Fibroblast of pulmonary artery (primary cell): ENCODE measurements at regions not wholly inside any gene's neighbourhood (a gene's known extent, or its start where the extent isn't known, plus 50 kb on each side); places are given as distances from the start of the nearest gene placed in this dataset.
"Not testable (repeated sequence)": the region's sequence is repeated elsewhere in the genome, so short reads cannot be mapped to it uniquely, and the experiment has no call there.

Source experiments
- DNase-seq: peaks from one replicate; pipeline ENCODE4 v3.0.0-alpha.2; 2010; ENCODE audit warnings: low read depth
- H3K4me3 ChIP-seq: replicated peaks from 2 replicates; pipeline ENCODE4 v1.5.1; 2011; ENCODE audit warnings: low read depth, mild to moderate bottlenecking, control low read depth, low read length, moderate library complexity
- CTCF ChIP-seq: IDR thresholded peaks from 2 replicates; pipeline ENCODE4 v1.5.1; 2011; ENCODE audit warnings: mild to moderate bottlenecking, control low read depth, low read length, inconsistent platforms; ENCODE audit errors: missing control alignments

GRCh38 chr7:123270570-123270969 is 70.8 kb upstream of the SLC13A1 start:
- no peak for TF ChIP-seq CTCF
- no peak for DNase-seq
- no peak overlapping the region for H3K4me3 ChIP-seq

- H3K4me3 ChIP-seq = no peak overlapping the region
- TF ChIP-seq CTCF = no peak
- no peak for DNase-seq
These were observed 66.1 kb upstream of the SLC13A1 start for GRCh38 chr7:123265853-123266252.

GRCh38 chr7:123264820-123265219 is 65.1 kb upstream of the SLC13A1 start:
- not testable (repeated sequence) for H3K4me3 ChIP-seq

GRCh38 chr7:123260428-123260960 is 60.7 kb upstream of the SLC13A1 start:
- TF ChIP-seq CTCF = no peak

More at GRCh38 chr7:123264820-123265219, 65.1 kb upstream of the SLC13A1 start:
- DNase-seq = not testable (repeated sequence)

GRCh38 chr7:123259759-123260158 is 60.0 kb upstream of the SLC13A1 start:
- DNase-seq = no peak
- TF ChIP-seq CTCF = no peak
- H3K4me3 ChIP-seq = no peak overlapping the region

More at GRCh38 chr7:123260428-123260960, 60.7 kb upstream of the SLC13A1 start:
- no peak overlapping the region for H3K4me3 ChIP-seq
- DNase-seq = no peak
